GM21717 (cell line): ENCODE measurements at regions not wholly inside any gene's neighbourhood (a gene's known extent, or its start where the extent isn't known, plus 50 kb on each side); places are given as distances from the start of the nearest gene placed in this dataset.
"Not testable (repeated sequence)": the region's sequence is repeated elsewhere in the genome, so short reads cannot be mapped to it uniquely, and the experiment has no call there.

Experiments
- ATAC-seq: cut with Tn5 transposase; IDR thresholded peaks from one replicate; pipeline ENCODE4 v1.9.1; 2021; ENCODE audit warnings: mild to moderate bottlenecking, moderate library complexity; ENCODE audit not compliant: unreplicated experiment

DNA sequence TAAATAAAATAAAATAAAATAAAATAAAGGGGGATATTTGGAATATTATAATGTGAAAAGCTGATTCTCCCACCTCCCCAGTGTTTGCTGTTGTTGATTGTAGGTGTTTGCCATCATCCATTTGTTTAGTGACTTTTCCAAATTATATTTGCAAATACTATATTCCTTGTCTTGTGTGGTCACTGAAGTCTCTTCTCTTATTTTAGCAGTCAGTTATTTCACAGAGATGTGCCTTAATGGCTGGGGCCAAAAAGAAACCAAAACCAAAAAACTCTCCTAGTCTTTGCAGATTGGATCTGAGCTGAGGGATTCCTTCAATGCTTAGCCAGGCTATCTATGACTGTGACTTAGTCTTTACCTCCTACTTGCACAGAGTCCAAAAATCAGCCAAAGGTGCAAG is 70.9 kb upstream of the ZNF169 start:
- ATAC-seq, result no peak

DNA sequence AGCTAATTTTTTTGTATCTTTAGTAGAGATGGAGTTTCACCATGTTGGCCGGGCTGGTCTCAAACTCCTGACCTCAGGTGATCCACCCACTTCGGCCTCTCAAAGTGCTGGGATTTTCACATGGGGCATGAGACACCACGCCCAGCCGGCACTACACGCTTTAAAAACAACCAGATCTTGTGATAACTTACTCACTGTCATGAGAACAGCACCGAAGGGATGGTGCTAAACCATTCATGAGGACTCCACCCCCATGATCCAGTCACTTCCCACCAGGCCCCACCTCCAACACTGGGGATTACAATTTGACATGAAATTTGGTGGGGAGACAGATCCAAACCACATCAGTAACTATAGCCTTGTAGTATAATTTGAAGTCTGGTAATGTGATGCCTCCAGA is 67.4 kb upstream of the ZNF169 start:
- not testable (repeated sequence) for ATAC-seq

DNA sequence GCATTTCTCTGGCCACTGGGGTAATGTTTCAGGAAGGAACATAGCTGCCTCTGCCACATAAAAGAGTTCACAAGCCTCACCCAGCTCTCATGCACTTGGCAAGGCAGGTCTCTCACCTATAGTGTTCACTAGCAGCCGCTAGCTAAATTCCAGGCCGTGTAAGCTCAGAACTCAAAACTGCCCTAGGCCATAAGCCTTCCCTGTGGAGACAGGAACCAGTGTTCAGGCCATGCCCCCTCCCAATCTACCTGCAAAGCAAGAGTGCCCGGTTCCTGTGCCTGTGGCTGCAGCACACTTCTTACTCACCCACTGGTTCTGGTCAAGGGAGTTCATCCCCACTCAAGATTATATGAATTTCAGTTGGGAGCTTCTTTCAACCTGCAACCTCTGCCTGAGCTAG is 60.7 kb upstream of the ZNF169 start:
- ATAC-seq, result no peak

DNA sequence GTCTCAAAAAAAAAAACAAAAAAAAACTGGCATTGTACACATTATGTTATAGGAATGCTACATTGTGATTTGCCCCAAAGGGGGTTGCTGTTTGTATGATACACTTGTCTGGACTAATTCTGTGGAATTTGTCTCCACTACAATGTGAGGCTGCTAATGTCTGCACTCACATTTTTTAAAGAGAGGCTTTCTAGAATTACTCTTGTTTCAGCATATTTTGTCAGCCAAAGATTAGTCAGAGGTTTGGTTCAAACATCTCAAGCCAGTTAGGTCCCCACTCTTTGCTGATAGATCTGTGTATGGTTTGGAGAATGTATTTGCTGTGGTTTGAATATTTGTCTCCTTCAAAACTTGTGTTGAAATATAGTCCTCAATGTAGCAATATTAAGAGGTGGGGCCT is 59.3 kb upstream of the ZNF169 start:
- ATAC-seq, result no peak

DNA sequence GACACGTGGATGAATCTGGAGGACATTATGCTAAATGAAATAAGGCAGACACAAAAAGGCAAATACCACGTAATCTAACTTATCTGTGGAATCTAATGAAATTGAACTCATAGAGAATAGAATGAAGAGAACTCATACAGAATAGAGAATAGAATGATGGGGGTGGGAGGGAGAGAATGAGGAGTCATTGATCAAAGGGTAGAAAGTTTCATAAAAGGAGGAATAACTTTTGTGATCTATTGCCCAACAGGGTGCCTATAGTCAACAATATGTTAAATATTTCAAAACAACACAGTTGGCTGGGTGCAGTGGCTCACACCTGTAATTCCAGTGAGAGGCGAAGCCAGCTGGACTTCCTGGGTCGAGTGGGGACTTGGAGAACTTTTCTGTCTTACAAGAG is 54.9 kb upstream of the ZNF169 start:
- ATAC-seq, result no peak

DNA sequence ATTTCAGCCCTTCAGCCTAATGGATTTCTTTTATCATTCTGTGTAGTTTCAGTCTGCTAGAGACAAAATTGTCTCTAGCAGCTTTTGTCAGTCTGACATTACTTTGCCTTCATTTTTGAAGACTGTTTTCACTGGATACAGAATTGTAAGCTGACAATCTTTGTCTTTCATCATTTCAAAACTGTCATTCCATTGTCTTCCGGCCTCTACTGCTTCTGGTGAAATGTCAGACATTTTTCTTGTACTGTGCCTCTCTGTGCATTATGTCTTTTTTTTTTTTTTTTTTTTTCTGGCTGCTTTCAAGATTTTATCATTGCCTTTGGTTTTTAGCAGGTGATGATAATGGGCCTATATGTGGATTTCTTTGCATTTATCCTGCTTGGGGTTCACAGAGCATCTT is 51.3 kb upstream of the ZNF169 start:
- no peak for ATAC-seq
